T-helper 1 cell treated with Interleukin-12 subunit alpha and Interleukin-12 subunit beta and Interleukin-4 antibody, amounts not matched to agents 30 ng/mL and 1 ng/mL, for 36 hours (primary cell): ENCODE measurements at regions not wholly inside any gene's neighbourhood (a gene's known extent, or its start where the extent isn't known, plus 50 kb on each side); places are given as distances from the start of the nearest gene placed in this dataset.

Experiments used
- intact Hi-C: fragments of 100-400 bp; cut with micrococcal nuclease; formaldehyde crosslinking; loops from one replicate; pipeline ENCODE4 v1.15.1; 2024

- intact Hi-C loops: no loop called here
Measured at GRCh38 chr10:43976292-43976691, 327.6 kb upstream of the ZNF32 start.

GRCh38 chr10:43973801-43974200 is 325.1 kb upstream of the ZNF32 start:
- intact Hi-C loops: no loop called here

- intact Hi-C loops: no loop called here
Measured at GRCh38 chr10:43972976-43973647, 324.4 kb upstream of the ZNF32 start.

GRCh38 chr10:43971981-43972380 is 323.3 kb upstream of the ZNF32 start:
- intact Hi-C loops: no loop called here

GRCh38 chr10:43971306-43971705 is 322.6 kb upstream of the ZNF32 start:
- intact Hi-C loops: no loop called here

- intact Hi-C loops: no loop called here
Measured at GRCh38 chr10:43970717-43971116, 322.0 kb upstream of the ZNF32 start.

GRCh38 chr10:43970018-43970698 is 321.5 kb upstream of the ZNF32 start:
- intact Hi-C loops: no loop called here

GRCh38 chr10:43969506-43969905 is 320.8 kb upstream of the ZNF32 start:
- intact Hi-C loops: no loop called here

GRCh38 chr10:43968961-43969360 is 320.3 kb upstream of the ZNF32 start:
- intact Hi-C loops: no loop called here

- intact Hi-C loops: no loop called here
Measured at GRCh38 chr10:43968076-43968475, 319.4 kb upstream of the ZNF32 start.

GRCh38 chr10:43966571-43966965 is 317.9 kb upstream of the ZNF32 start:
- intact Hi-C loops: no loop called here

GRCh38 chr10:43965918-43966570 is 317.4 kb upstream of the ZNF32 start:
- intact Hi-C loops: no loop called here

GRCh38 chr10:43965033-43965917 is 316.6 kb upstream of the ZNF32 start:
- intact Hi-C loops: no loop called here

- intact Hi-C loops: no loop called here
Measured at GRCh38 chr10:43964486-43964885, 315.8 kb upstream of the ZNF32 start.

- intact Hi-C loops: no loop called here
Measured at GRCh38 chr10:43963793-43964425, 315.2 kb upstream of the ZNF32 start.

- intact Hi-C loops: no loop called here
Measured at GRCh38 chr10:43963379-43963778, 314.7 kb upstream of the ZNF32 start.

- intact Hi-C loops: no loop called here
Measured at GRCh38 chr10:43962346-43963191, 313.9 kb upstream of the ZNF32 start.

- intact Hi-C loops: no loop called here
Measured at GRCh38 chr10:43961523-43962345, 313.1 kb upstream of the ZNF32 start.

- intact Hi-C loops: no loop called here
Measured at GRCh38 chr10:43960981-43961380, 312.3 kb upstream of the ZNF32 start.
